H9 (cell line): ENCODE measurements at regions not wholly inside any gene's neighbourhood (a gene's known extent, or its start where the extent isn't known, plus 50 kb on each side); places are given as distances from the start of the nearest gene placed in this dataset.

Experiments used
- DNase-seq: peaks from one replicate; pipeline ENCODE4 v3.0.0-alpha.2; 2017
- H2AFZ ChIP-seq: one replicate; pipeline ENCODE4 v1.6.1; 2013; ENCODE audit warnings: mild to moderate bottlenecking, low read length, control low read depth, moderate library complexity
- H2AK5ac ChIP-seq: 2 replicates; pipeline ENCODE4 v1.6.1; 2013; ENCODE audit warnings: low read length, control low read depth, mixed read lengths; ENCODE audit not compliant: insufficient read length
- H2BK120ac ChIP-seq: one replicate; pipeline ENCODE4 v1.6.1; 2013; ENCODE audit warnings: low read depth, mild to moderate bottlenecking, low read length, control low read depth, inconsistent platforms; ENCODE audit not compliant: poor library complexity, severe bottlenecking
- H2BK12ac ChIP-seq: 2 replicates; pipeline ENCODE4 v1.6.1; 2013; ENCODE audit warnings: low read length, control low read depth, mixed read lengths, low read depth; ENCODE audit not compliant: insufficient read length
- H2BK15ac ChIP-seq: 2 replicates; pipeline ENCODE4 v1.6.1; 2013; ENCODE audit warnings: low read depth, low read length, control low read depth
- H2BK20ac ChIP-seq: one replicate; pipeline ENCODE4 v1.6.1; 2013; ENCODE audit warnings: low read depth, mild to moderate bottlenecking, low read length, control low read depth, inconsistent platforms; ENCODE audit not compliant: poor library complexity, severe bottlenecking
- H2BK5ac ChIP-seq: 2 replicates; pipeline ENCODE4 v1.6.1; 2013; ENCODE audit warnings: low read length, control low read depth, mixed read lengths; ENCODE audit not compliant: insufficient read length
- H3K14ac ChIP-seq: 2 replicates; pipeline ENCODE4 v1.6.1; 2013; ENCODE audit warnings: low read length, control low read depth; ENCODE audit not compliant: insufficient read depth
- H3K18ac ChIP-seq: 2 replicates; pipeline ENCODE4 v1.6.1; 2013; ENCODE audit warnings: low read depth, mild to moderate bottlenecking, mixed read lengths, low read length, control low read depth; ENCODE audit not compliant: insufficient read length
- H3K23ac ChIP-seq: 2 replicates; pipeline ENCODE4 v1.6.1; 2013; ENCODE audit warnings: low read length, control low read depth, mixed read lengths, low read depth; ENCODE audit not compliant: insufficient read length
- H3K23me2 ChIP-seq: 2 replicates; pipeline ENCODE4 v1.6.1; 2013; ENCODE audit warnings: low read depth, mild to moderate bottlenecking, mixed read lengths, low read length, control low read depth; ENCODE audit not compliant: insufficient read length, poor library complexity, severe bottlenecking
- H3K27ac ChIP-seq: 2 replicates; pipeline ENCODE4 v1.5.1; 2013; ENCODE audit warnings: low read length, control low read depth, mixed read lengths, low read depth; ENCODE audit not compliant: insufficient read length
- H3K27me3 ChIP-seq: 2 replicates; pipeline ENCODE4 v1.6.1; 2013; ENCODE audit warnings: low read length, control low read depth, inconsistent platforms; ENCODE audit not compliant: insufficient read depth
- H3K4ac ChIP-seq: 2 replicates; pipeline ENCODE4 v1.6.1; 2013; ENCODE audit warnings: low read depth, mild to moderate bottlenecking, control low read depth, inconsistent platforms, low read length, moderate library complexity
- H3K4me1 ChIP-seq: 2 replicates; pipeline ENCODE4 v1.6.1; 2013; ENCODE audit warnings: low read length, control low read depth, inconsistent platforms; ENCODE audit not compliant: insufficient read depth
- H3K4me2 ChIP-seq: 2 replicates; pipeline ENCODE4 v1.6.1; 2013; ENCODE audit warnings: low read length, control low read depth, mixed read lengths; ENCODE audit not compliant: insufficient read length, insufficient read depth
- H3K56ac ChIP-seq: 2 replicates; pipeline ENCODE4 v1.6.1; 2013; ENCODE audit warnings: low read depth, mild to moderate bottlenecking, mixed read lengths, low read length, control low read depth; ENCODE audit not compliant: insufficient read length
- H3K79me1 ChIP-seq: 2 replicates; pipeline ENCODE4 v1.6.1; 2013; ENCODE audit warnings: low read depth, mild to moderate bottlenecking, moderate library complexity, low read length, control low read depth, inconsistent platforms; ENCODE audit not compliant: insufficient read depth, poor library complexity, severe bottlenecking
- H3K79me2 ChIP-seq: 2 replicates; pipeline ENCODE4 v1.6.1; 2013; ENCODE audit warnings: low read length, control low read depth, inconsistent platforms; ENCODE audit not compliant: insufficient read depth
- H3K9ac ChIP-seq: 2 replicates; pipeline ENCODE4 v1.6.1; 2013; ENCODE audit warnings: low read length, control low read depth, mixed read lengths; ENCODE audit not compliant: insufficient read length; ENCODE audit errors: extremely low read depth
- H3K9me3 ChIP-seq: one replicate; pipeline ENCODE4 v1.6.1; 2013; ENCODE audit warnings: low read depth, low read length, inconsistent platforms; ENCODE audit not compliant: control insufficient read depth
- H3T11ph ChIP-seq: one replicate; pipeline ENCODE4 v1.6.1; 2013; ENCODE audit warnings: mild to moderate bottlenecking, low read length, control low read depth, inconsistent platforms
- H4K20me1 ChIP-seq: one replicate; pipeline ENCODE4 v1.6.1; 2013; ENCODE audit not compliant: control insufficient read depth, insufficient read length, insufficient read depth
- H4K5ac ChIP-seq: 2 replicates; pipeline ENCODE4 v1.6.1; 2013; ENCODE audit warnings: low read depth, mild to moderate bottlenecking, mixed read lengths, low read length, control low read depth; ENCODE audit not compliant: insufficient read length
- H4K8ac ChIP-seq: replicated peaks from 2 replicates; pipeline ENCODE4 v1.6.1; 2013; ENCODE audit warnings: low read length, control low read depth, mixed read lengths, low read depth; ENCODE audit not compliant: insufficient read length
- H4K91ac ChIP-seq: 2 replicates; pipeline ENCODE4 v1.6.1; 2013; ENCODE audit warnings: low read depth, mild to moderate bottlenecking, moderate library complexity, mixed read lengths, low read length, control low read depth; ENCODE audit not compliant: insufficient read length
- H3K27ac Mint-ChIP-seq, 3 experiments: 2 replicates in 2 of 3; 3 replicates in 1 of 3; pipeline ENCODE4 v1.8.0; 2020 to 2021; ENCODE audit warnings: mixed read lengths in 3 of 3, mild to moderate bottlenecking in 1 of 3, moderate library complexity in 1 of 3
- H3K27me3 Mint-ChIP-seq: 2 replicates; pipeline ENCODE4 v1.8.0; 2021; ENCODE audit warnings: low read depth, mild to moderate bottlenecking, moderate library complexity, mixed read lengths
- H3K36me3 Mint-ChIP-seq, 3 experiments: 2 replicates in 2 of 3; 3 replicates in 1 of 3; pipeline ENCODE4 v1.8.0; 2020 to 2021; ENCODE audit warnings: low read depth in 3 of 3, mixed read lengths in 3 of 3; ENCODE audit not compliant: insufficient read depth in 1 of 3
- H3K4me1 Mint-ChIP-seq, 2 experiments: 2 replicates each; pipeline ENCODE4 v1.8.0; 2020; ENCODE audit warnings: mixed read lengths in 2 of 2
- H3K4me3 Mint-ChIP-seq, 2 experiments: 2 replicates in 1 of 2; 3 replicates in 1 of 2; pipeline ENCODE4 v1.8.0; 2020 to 2021; ENCODE audit warnings: mild to moderate bottlenecking in 2 of 2, mixed read lengths in 2 of 2, moderate library complexity in 1 of 2
- H3K9me3 Mint-ChIP-seq, 2 experiments: 2 replicates in 1 of 2; 3 replicates in 1 of 2; pipeline ENCODE4 v1.8.0; 2020; ENCODE audit warnings: mild to moderate bottlenecking in 2 of 2, mixed read lengths in 2 of 2, moderate library complexity in 1 of 2
- CTCF ChIP-seq: fragments of 200-600 bp; sonication (generic); conservative IDR thresholded peaks from 3 replicates; pipeline ENCODE4 v1.8.0; 2021; ENCODE audit warnings: antibody characterized with exemption, mild to moderate bottlenecking
- WGBS: extraction: QIAGEN DNeasy Blood & Tissue Kit; methylation state at CpG from one replicate; pipeline ENCODE4 v1.1.7; 2013; ENCODE audit warnings: missing lambda C conversion rate, low lambda C conversion rate, mixed read lengths; ENCODE audit not compliant: insufficient read length; ENCODE audit errors: extremely low coverage; 5-methylcytosine and 5-hydroxymethylcytosine counted together

GRCh38 chrX:35289952-35290351 is 347.4 kb downstream of the FAM47B start:
- Mint-ChIP-seq H3K4me1 (no peaks in the 10 kb centered on the region), H3K4me3 (no peak overlapping the region), H3K27me3 (no peaks in the 10 kb centered on the region; the same call in 1 of the 2 replicates), H3K27ac (no peak overlapping the region), H3K36me3 (peaks cover 0 to 3% (median 2%) of the 10 kb centered on the region in 3 experiments; a peak in 2 of 7 replicates), H3K9me3 (peaks cover 48 to 54% of the 10 kb centered on the region in 2 experiments)
- no peak overlapping the region for H3K9ac ChIP-seq
- no peak overlapping the region for H2BK5ac ChIP-seq
- no peak overlapping the region for H2AFZ ChIP-seq
- no peak overlapping the region for H2AK5ac ChIP-seq
- DNase-seq, result no peak
- no peaks in the 10 kb centered on the region for H3K79me2 ChIP-seq
- no peak overlapping the region for H3K4ac ChIP-seq
- H3K4me1 ChIP-seq, result no peaks in the 10 kb centered on the region
- H3K23ac ChIP-seq, result no peak overlapping the region
- no peak overlapping the region for H4K5ac ChIP-seq
- no CpG with 5 or more reads among the region's 2 CpGs for WGBS
- no peak for TF ChIP-seq CTCF
- H2BK12ac ChIP-seq, result no peak overlapping the region
- H3K4me2 ChIP-seq, result no peak overlapping the region
- no peaks in the 10 kb centered on the region for H3K27me3 ChIP-seq
- no peaks in the 10 kb centered on the region for H3K9me3 ChIP-seq
- H3K27ac ChIP-seq, result no peak overlapping the region
- H2BK15ac ChIP-seq, result no peak overlapping the region
- H2BK120ac ChIP-seq, result no peak overlapping the region
- H3K18ac ChIP-seq, result no peak overlapping the region
- H4K91ac ChIP-seq, result no peak overlapping the region
- H4K8ac ChIP-seq, result no peak overlapping the region
- H3T11ph ChIP-seq, result no peak overlapping the region
- H3K56ac ChIP-seq, result no peak overlapping the region
- H2BK20ac ChIP-seq, result no peak overlapping the region
- H3K23me2 ChIP-seq, result no peaks in the 10 kb centered on the region
- no peaks in the 10 kb centered on the region for H3K79me1 ChIP-seq
- H3K14ac ChIP-seq, result no peak overlapping the region
- H4K20me1 ChIP-seq, result no peaks in the 10 kb centered on the region
